Thyroid gland (tissue), 4 donors: ENCODE measurements at regions not wholly inside any gene's neighbourhood (a gene's known extent, or its start where the extent isn't known, plus 50 kb on each side); places are given as distances from the start of the nearest gene placed in this dataset.

Experiments
- POLR2A ChIP-seq, 2 donors: fragments of 450-650 bp; IDR thresholded peaks; one replicate each; pipeline ENCODE4 v1.6.1; 2017; ENCODE audit warnings: antibody characterized with exemption in 2 of 2, mild to moderate bottlenecking in 2 of 2, moderate library complexity in 1 of 2
- TF ChIP-seq, protein P1 (sequence below), 6 experiments: fragments of 200-600 bp in 3 of 6; fragments of 450-650 bp in 3 of 6; sonication (generic) in 3 of 6; IDR thresholded peaks; one replicate each; pipeline ENCODE4 v1.5.1; 2016 to 2019; ENCODE audit warnings: antibody characterized with exemption in 6 of 6, mild to moderate bottlenecking in 2 of 6, inconsistent platforms in 1 of 6, moderate library complexity in 1 of 6

DNA sequence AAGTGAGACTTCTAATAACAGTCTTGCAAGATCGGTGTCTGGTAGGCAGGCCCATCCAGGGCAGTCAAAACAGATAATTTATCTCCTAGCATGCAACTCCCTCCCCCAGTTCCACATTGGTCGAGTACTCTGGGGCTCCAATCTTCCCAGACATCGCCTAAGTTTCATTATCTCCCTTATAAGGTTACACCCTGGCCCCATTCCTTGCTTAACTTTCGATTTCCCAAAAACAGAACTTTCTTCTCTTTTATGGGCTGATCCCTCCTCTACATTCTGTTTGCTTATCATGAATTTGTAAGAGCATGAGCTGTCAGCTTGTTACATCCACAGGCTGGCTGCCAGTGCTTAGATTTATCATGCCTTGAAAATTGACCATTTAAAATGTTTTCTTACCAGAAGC is 471.3 kb downstream of the TECRL start:
- TF ChIP-seq, protein P1, sequence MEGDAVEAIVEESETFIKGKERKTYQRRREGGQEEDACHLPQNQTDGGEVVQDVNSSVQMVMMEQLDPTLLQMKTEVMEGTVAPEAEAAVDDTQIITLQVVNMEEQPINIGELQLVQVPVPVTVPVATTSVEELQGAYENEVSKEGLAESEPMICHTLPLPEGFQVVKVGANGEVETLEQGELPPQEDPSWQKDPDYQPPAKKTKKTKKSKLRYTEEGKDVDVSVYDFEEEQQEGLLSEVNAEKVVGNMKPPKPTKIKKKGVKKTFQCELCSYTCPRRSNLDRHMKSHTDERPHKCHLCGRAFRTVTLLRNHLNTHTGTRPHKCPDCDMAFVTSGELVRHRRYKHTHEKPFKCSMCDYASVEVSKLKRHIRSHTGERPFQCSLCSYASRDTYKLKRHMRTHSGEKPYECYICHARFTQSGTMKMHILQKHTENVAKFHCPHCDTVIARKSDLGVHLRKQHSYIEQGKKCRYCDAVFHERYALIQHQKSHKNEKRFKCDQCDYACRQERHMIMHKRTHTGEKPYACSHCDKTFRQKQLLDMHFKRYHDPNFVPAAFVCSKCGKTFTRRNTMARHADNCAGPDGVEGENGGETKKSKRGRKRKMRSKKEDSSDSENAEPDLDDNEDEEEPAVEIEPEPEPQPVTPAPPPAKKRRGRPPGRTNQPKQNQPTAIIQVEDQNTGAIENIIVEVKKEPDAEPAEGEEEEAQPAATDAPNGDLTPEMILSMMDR (IDR thresholded peaks at IDR 0.05): no peak
- no peak for TF ChIP-seq POLR2A (IDR thresholded peaks at IDR 0.05)
